SK-N-SH (cell line): ENCODE measurements at regions not wholly inside any gene's neighbourhood (a gene's known extent, or its start where the extent isn't known, plus 50 kb on each side); places are given as distances from the start of the nearest gene placed in this dataset.

Source experiments
- CTCF ChIA-PET: fragments of 300-600, 350-600 bp; formaldehyde crosslinking; extraction: SDS; loops from one replicate; lab custom pipeline; 2021; lab: Yijun Ruan, JAX
- POLR2A ChIA-PET: fragments of 350-600 bp; sonication (Branson Sonifier 250); formaldehyde crosslinking; extraction: SDS; loops from one replicate; lab custom pipeline; 2020; ENCODE audit warnings: antibody characterized with exemption, inconsistent platforms; lab: Yijun Ruan, JAX
- DNase-seq: peaks from one replicate; pipeline ENCODE4 v3.0.0; 2012
- H2AFZ ChIP-seq: fragments of 200-600 bp; sonication (generic); 2 replicates; pipeline ENCODE4 v1.8.1; 2016; ENCODE audit warnings: antibody characterized with exemption, mild to moderate bottlenecking, low read depth
- H3F3A ChIP-seq: fragments of 200-600 bp; sonication (generic); replicated peaks from 2 replicates; pipeline ENCODE3; 2016; ENCODE audit warnings: antibody characterized with exemption, mild to moderate bottlenecking; ENCODE audit not compliant: insufficient read depth
- H3K27ac ChIP-seq, 2 experiments: fragments of 200-500 bp in 1 of 2; fragments of 200-600 bp in 1 of 2; sonication (Bioruptor generic) in 1 of 2; sonication (generic), shearing (Covaris generic) in 1 of 2; 2 replicates each; pipeline versions ENCODE4 v1.5.1 to v1.6.1; 2014 to 2016; ENCODE audit warnings: low read depth in 2 of 2, inconsistent platforms in 1 of 2, low read length in 1 of 2, mild to moderate bottlenecking in 1 of 2, mixed read lengths in 1 of 2
- H3K27me3 ChIP-seq: fragments of 200-600 bp; sonication (generic), shearing (Covaris generic); 2 replicates; pipeline ENCODE4 v1.6.1; 2016; ENCODE audit warnings: mixed run types; ENCODE audit not compliant: insufficient read depth
- H3K36me3 ChIP-seq, 2 experiments: fragments of 200-500 bp in 1 of 2; fragments of 200-600 bp in 1 of 2; sonication (Bioruptor generic) in 1 of 2; sonication (generic) in 1 of 2; replicated peaks in 1 of 2; 2 replicates each; pipeline versions ENCODE3 to v1.5.1; 2014 to 2016; ENCODE audit warnings: low read length in 1 of 2, mild to moderate bottlenecking in 1 of 2; ENCODE audit not compliant: insufficient read depth in 2 of 2, control insufficient read depth in 1 of 2
- H3K4me1 ChIP-seq, 2 experiments: fragments of 200-500 bp in 1 of 2; fragments of 200-600 bp in 1 of 2; sonication (Bioruptor generic) in 1 of 2; sonication (generic), shearing (Covaris generic) in 1 of 2; 2 replicates each; pipeline versions ENCODE4 v1.5.1 to v1.6.1; 2014 to 2016; ENCODE audit warnings: low read depth in 1 of 2, low read length in 1 of 2, mixed run types in 1 of 2; ENCODE audit not compliant: insufficient read depth in 2 of 2, control insufficient read depth in 1 of 2
- H3K4me2 ChIP-seq: fragments of 200-600 bp; sonication (generic), shearing (Covaris generic); 2 replicates; pipeline ENCODE4 v1.6.1; 2017; ENCODE audit warnings: mixed run types
- H3K4me3 ChIP-seq, 2 experiments: fragments of 200-500 bp in 1 of 2; fragments of 200-600 bp in 1 of 2; sonication (Bioruptor generic) in 1 of 2; sonication (generic), shearing (Covaris generic) in 1 of 2; 2 replicates each; pipeline versions ENCODE4 v1.5.1 to v1.8.1; 2014 to 2016; ENCODE audit warnings: low read depth in 2 of 2, inconsistent platforms in 1 of 2, low read length in 1 of 2, mild to moderate bottlenecking in 1 of 2, mixed read lengths in 1 of 2, moderate library complexity in 1 of 2
- H3K79me2 ChIP-seq: fragments of 200-600 bp; sonication (generic); 2 replicates; pipeline ENCODE4 v1.8.1; 2017; ENCODE audit warnings: mild to moderate bottlenecking; ENCODE audit not compliant: insufficient read depth
- H3K9ac ChIP-seq: fragments of 200-600 bp; sonication (generic); 2 replicates; pipeline ENCODE4 v1.6.1; 2017; ENCODE audit warnings: mixed run types
- H3K9me2 ChIP-seq: fragments of 200-600 bp; sonication (generic); 2 replicates; pipeline ENCODE4 v1.6.1; 2017; ENCODE audit warnings: mixed run types
- H3K9me3 ChIP-seq: fragments of 200-600 bp; sonication (generic); 2 replicates; pipeline ENCODE4 v1.6.1; 2017; ENCODE audit warnings: mixed run types, mild to moderate bottlenecking, moderate library complexity
- H4K20me1 ChIP-seq: fragments of 200-600 bp; sonication (generic); 2 replicates; pipeline ENCODE4 v1.6.1; 2017; ENCODE audit warnings: mild to moderate bottlenecking, mixed run types; ENCODE audit not compliant: insufficient read depth
- CTCF ChIP-seq: fragments of 200-600 bp; sonication (generic); IDR thresholded peaks from 2 replicates; pipeline ENCODE4 v1.6.1; 2017; ENCODE audit warnings: antibody characterized with exemption, mild to moderate bottlenecking, moderate library complexity
- ELF1 ChIP-seq: IDR thresholded peaks from 2 replicates; pipeline ENCODE4 v1.4.0; 2012
- FOXM1 ChIP-seq: IDR thresholded peaks from 2 replicates; pipeline ENCODE4 v1.4.0; 2012; ENCODE audit warnings: low read depth, mild to moderate bottlenecking
- GABPA ChIP-seq: IDR thresholded peaks from 2 replicates; pipeline ENCODE4 v1.4.0; 2012; ENCODE audit warnings: low read depth, mild to moderate bottlenecking
- MEF2A ChIP-seq: IDR thresholded peaks from 2 replicates; pipeline ENCODE4 v1.4.0; 2012; ENCODE audit warnings: low read depth, borderline replicate concordance
- MXI1 ChIP-seq: IDR thresholded peaks from 2 replicates; pipeline ENCODE4 v1.6.1; 2012; ENCODE audit warnings: mild to moderate bottlenecking, low read depth, low read length, improper control_type of control experiment
- TCF12 ChIP-seq: IDR thresholded peaks from 2 replicates; pipeline ENCODE4 v1.4.0; 2012
- WGBS: methylation state at CpG from one replicate; pipeline ENCODE4 v1.1.6; 2017; ENCODE audit warnings: low lambda C conversion rate; 5-methylcytosine and 5-hydroxymethylcytosine counted together
- TF ChIP-seq, protein P1 (sequence below): fragments of 150-350 bp; IDR thresholded peaks from 2 replicates; pipeline ENCODE4 v1.6.1; 2017; ENCODE audit warnings: antibody characterized with exemption, low read length, low read depth, borderline replicate concordance

- no peak overlapping the region for H3K4me2 ChIP-seq
- no peak overlapping the region for H3K9ac ChIP-seq
- TF ChIP-seq ELF1 = no peak
- TF ChIP-seq CTCF = no peak
- H3K4me3 ChIP-seq = no peak overlapping the region
- CTCF ChIA-PET = no interaction called here
- H2AFZ ChIP-seq = no peak overlapping the region; the same call in 1 of the 2 replicates
- POLR2A ChIA-PET = no interaction called here
- no peaks in the 10 kb centered on the region for H3K9me3 ChIP-seq
- no peaks in the 10 kb centered on the region for H3K79me2 ChIP-seq
- DNase-seq = no peak
- H3K4me1 ChIP-seq = peaks cover 0 to 6% of the 10 kb centered on the region in 2 experiments; a peak in 1 of 4 replicates
- H3F3A ChIP-seq = no peaks in the 10 kb centered on the region
- no peaks in the 10 kb centered on the region for H4K20me1 ChIP-seq
- H3K27ac ChIP-seq = no peak overlapping the region
- WGBS = 40% methylated on average over 2 of the region's 2 CpGs
- no peaks in the 10 kb centered on the region for H3K36me3 ChIP-seq
- no peaks in the 10 kb centered on the region for H3K9me2 ChIP-seq
- no peaks in the 10 kb centered on the region for H3K27me3 ChIP-seq
Observed at GRCh38 chr1:199283794-199284193, 645.0 kb downstream of the PTPRC start.

GRCh38 chr1:199287206-199287605 lies 648.4 kb downstream of the PTPRC start:
- H3K79me2 ChIP-seq = no peaks in the 10 kb centered on the region
- H3F3A ChIP-seq = peaks cover 7% of the 10 kb centered on the region
- no peaks in the 10 kb centered on the region for H3K9me3 ChIP-seq
- no peak for DNase-seq
- no peaks in the 10 kb centered on the region for H3K36me3 ChIP-seq
- H3K4me2 ChIP-seq = no peak overlapping the region
- H3K9me2 ChIP-seq = no peaks in the 10 kb centered on the region
- no peaks in the 10 kb centered on the region for H3K27me3 ChIP-seq
- 88% methylated on average over 1 of the region's 1 CpG for WGBS
- H2AFZ ChIP-seq = no peak overlapping the region
- ChIA-PET CTCF (no interaction called here), POLR2A (no interaction called here)
- no peak overlapping the region for H3K4me3 ChIP-seq
- no peaks in the 10 kb centered on the region for H4K20me1 ChIP-seq
- H3K27ac ChIP-seq = no peak overlapping the region
- peaks cover 14 to 18% of the 10 kb centered on the region in 2 experiments; a peak in 3 of 4 replicates for H3K4me1 ChIP-seq
- no peak overlapping the region for H3K9ac ChIP-seq
- no peak for TF ChIP-seq TCF12
- TF ChIP-seq, protein P1, sequence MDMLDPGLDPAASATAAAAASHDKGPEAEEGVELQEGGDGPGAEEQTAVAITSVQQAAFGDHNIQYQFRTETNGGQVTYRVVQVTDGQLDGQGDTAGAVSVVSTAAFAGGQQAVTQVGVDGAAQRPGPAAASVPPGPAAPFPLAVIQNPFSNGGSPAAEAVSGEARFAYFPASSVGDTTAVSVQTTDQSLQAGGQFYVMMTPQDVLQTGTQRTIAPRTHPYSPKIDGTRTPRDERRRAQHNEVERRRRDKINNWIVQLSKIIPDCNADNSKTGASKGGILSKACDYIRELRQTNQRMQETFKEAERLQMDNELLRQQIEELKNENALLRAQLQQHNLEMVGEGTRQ = no peak
- no peak for TF ChIP-seq MEF2A
- TF ChIP-seq FOXM1 = no peak
- no peak for TF ChIP-seq ELF1
- no peak for TF ChIP-seq GABPA
- no peak for TF ChIP-seq MXI1
- no peak for TF ChIP-seq CTCF
